Daoy (cell line): ENCODE measurements at regions not wholly inside any gene's neighbourhood (a gene's known extent, or its start where the extent isn't known, plus 50 kb on each side); places are given as distances from the start of the nearest gene placed in this dataset.

Experiments used
- DNase-seq: peaks from one replicate; pipeline ENCODE4 v3.0.0-alpha.2; 2015; ENCODE audit warnings: low read depth

DNA sequence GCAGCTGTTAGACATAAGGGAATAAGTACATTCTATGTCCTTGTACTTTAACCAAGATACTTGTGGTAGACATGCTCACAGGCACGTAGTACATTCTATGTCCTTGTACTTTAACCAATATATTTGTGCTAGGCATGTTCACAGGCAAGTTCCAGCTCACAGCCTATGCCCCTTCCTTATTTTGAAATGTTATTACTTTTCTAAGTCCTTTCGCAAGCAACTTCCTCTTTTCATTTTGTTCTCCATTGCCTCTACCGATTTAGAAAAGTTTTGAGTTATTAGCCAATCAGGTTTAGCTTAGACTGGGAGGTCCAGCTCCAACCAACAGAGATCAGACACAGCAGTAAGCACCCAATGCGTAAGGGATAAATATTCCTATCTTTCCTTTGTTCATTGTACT lies 60.1 kb upstream of the NUDT7 start:
- DNase-seq, result no peak

GRCh38 chr16:77663711-77664110 lies 58.6 kb upstream of the NUDT7 start:
- DNase-seq, result no peak

DNA sequence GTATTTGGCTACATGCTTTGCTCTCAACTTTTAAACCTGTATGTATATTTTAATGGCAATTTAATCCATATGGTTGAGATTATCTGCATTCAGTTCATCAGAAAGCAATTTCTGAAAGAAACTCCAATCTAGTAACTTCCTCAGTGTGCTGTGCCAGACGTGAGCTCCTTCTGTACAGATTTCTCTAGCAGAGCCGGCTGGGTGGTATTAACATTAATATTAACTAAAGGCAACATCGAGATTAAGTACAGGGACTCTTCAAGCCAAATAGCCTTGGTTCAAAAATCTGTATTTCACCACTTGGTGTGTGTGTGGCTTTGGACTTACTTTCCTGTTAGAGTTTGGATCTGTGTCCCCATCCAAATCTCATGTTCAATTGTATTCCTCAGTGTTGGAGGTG lies 55.5 kb upstream of the NUDT7 start:
- DNase-seq, result no peak

GRCh38 chr16:77668201-77668600 lies 54.1 kb upstream of the NUDT7 start:
- no peak for DNase-seq

DNA sequence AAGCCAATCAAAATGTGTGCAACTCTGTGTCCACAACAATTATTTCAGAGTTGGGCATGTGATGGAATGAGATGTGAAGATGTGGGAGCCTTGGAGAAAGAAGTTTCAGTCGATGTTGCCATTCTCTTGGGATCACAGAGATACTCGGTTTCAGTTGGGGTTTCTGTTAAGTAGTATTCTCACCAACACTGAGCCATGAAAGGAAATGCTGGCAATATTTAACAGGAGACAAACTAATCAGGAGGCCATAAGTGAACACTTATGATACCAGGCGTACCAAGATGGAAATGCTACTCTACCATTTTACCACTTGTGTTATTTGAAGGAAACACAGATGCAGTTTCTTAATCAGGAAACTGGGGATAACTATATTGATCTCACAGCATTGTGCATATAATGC lies 53.3 kb upstream of the NUDT7 start:
- no peak for DNase-seq
